Stimulated activated CD4-positive, alpha-beta T cell treated with anti-CD3 and anti-CD28 coated beads, Interleukin-15, amount 100 ng/mL, for 24 hours (primary cell): ENCODE measurements at regions not wholly inside any gene's neighbourhood (a gene's known extent, or its start where the extent isn't known, plus 50 kb on each side); places are given as distances from the start of the nearest gene placed in this dataset.
"Not testable (repeated sequence)": the region's sequence is repeated elsewhere in the genome, so short reads cannot be mapped to it uniquely, and the experiment has no call there.

ENCODE experiments used
- DNase-seq: peaks from one replicate; pipeline ENCODE4 v3.0.0-alpha.2; 2020

DNA sequence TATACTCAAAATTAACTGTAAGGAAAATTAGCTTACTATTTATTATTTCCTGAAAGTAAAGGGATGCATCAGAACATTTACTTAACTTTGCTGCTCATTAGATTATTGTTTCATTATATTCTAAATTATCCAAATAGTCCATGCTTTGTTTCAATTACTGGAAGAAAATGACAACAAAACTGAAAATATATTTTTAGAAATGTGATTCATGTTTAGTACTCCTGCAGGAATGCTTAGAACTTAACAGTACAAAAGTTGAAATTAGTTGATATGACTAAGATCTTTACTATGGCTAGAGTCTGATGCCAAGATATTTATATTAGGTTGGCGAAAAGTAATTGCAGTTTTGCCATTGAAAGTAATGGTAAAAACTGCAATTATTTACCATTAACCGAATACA, 660.5 kb upstream of the PABPC4L start:
- DNase-seq = no peak

DNA sequence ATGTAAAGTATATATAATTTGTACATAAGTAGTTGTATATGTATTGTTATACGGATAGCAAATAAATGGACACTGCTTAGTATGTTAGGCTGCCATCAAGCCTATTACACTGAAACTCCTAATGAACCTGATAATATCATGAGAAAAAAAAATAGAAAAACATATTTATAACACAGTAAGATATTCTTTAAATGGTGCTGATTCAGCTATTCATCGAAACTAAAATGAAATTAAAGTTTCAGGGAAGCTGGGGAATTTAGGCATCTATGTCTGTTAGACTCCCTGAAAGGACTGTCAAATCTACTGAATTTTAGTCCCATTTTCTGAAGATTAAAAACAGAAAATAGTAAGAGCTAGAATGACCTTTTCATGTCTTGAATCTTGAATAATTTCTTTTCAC, 647.1 kb upstream of the PABPC4L start:
- DNase-seq = no peak

DNA sequence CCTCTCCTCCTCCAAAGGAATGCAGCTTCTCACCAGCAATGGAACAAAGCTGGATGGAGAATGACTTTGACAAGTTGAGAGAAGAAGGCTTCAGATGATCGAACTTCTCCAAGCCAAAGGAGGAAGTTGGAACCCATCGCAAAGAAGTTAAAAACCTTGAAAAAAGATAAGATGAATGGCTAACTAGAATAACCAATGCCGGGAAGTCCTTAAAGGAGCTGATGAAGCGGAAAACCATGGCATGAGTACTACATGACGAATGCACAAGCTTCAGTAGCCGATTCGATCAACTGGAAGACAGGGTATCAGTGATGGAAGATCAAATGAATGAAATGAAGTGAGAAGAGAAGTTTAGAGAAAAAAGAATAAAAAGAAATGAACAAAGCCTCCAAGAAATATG, 629.2 kb upstream of the PABPC4L start:
- not testable (repeated sequence) for DNase-seq

DNA sequence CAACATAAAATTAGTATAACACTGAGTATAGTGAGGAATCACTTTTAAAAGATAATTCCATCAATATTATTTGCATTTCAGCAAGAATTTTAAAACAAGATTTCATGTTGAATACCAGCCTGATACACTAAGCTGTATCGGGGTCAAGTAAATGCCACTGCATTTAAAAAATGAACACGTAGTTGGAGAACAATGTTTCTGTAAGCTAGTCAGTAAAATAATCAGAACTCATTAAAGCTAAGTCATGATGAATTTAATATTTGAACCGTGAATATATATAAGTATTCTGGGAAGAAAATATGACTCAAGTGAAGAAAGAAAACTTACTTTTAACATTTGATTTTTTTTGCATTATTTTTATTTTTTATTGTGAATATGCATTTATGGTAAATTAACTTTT, 611.0 kb upstream of the PABPC4L start:
- DNase-seq = no peak

DNA sequence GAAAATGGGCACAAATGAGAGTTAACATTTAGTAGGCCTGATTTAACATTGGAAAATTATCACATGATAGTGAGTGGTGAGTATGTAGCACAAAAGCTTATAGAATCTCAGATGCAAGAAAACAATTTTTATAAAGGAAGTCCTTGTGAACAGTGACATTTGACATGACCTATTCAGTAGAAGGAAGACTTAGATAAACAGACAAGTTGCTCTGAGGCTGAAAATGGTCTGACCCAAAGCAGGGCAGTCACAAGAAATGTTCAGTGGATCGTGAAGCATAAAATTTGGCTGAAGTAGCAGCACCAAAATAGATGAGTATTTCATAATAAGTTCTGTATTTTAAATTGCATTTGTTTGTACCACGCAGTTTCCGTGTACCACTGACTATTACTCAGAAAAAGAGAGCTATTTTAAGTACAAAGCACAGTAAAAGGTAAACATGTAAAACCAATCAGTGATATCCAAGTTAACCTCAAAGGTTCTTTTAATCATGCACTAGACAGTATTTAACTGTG, 605.7 kb upstream of the PABPC4L start:
- no peak for DNase-seq

DNA sequence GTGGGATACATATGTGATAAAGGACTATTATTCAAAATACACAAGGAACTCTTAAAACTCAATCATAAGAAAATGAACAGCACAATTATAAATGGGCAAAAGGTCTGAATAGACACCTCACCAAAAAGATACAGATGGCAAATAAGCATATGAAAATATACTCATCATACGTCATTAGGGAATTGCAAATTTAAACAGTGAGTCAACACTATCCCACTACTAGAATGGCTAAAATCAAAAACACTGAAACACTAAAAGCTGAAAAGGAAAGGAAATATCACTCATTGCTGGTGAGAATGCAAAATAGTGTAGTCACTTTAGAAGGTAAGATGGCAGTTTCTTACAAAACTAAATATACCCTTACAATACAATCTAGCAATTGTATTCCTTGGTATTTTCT, 597.0 kb upstream of the PABPC4L start:
- DNase-seq = no peak

DNA sequence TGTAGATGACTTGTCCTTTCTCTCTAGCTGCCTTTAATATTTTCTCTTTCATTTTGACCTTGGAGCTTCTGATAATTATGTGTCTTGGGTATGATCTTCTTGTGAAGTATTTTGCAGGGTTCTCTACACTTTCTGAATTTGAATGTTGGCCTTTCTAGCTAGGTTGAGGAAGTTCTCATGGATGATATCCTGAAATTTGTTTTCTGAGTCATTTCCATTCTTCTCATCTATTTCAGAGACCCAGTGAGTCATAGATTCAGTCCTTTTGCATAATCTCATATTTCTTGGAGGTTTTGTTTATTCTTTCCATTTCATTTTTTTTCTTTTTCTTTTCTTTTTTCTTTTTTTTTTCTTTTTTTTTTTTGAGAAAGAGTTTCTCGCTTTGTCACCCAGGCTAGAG, 585.7 kb upstream of the PABPC4L start:
- DNase-seq = no peak

DNA sequence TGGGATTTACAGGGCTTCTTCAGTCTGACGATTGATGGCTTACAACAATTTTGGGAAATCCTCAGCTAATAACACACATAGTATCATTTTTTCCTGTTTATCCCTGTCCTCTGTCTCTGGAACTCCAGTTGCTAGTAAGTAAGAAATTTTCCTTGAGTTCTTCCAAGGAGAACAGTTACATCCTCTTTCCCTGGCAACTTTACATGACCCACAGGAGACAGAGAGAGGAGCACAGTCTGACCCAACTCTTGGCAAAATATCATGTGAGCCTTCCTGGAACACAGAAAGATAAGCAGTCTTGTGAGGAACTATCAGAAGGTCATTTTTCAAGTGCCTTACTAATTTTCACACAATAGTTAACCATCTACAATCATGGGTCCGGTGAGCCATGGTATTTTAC, 578.7 kb upstream of the PABPC4L start:
- no peak for DNase-seq

DNA sequence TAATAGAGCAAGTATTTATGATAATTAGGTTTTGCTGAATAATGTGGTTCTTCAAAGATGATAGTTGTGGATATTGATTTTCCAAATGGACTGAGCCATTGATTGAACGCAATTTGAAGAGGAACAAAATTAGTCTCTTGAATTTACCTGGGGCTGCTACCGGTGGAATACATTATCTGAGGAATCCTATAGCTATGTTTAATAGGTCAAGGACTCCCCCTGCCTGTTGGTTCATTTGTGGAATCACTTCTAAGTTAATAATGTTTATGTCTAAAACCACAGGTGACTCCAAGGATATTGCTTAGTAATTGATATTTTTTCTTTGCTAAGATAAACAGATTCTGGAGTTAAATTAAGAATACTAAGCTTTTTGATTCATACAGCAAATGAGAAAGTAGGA, 576.0 kb upstream of the PABPC4L start:
- no peak for DNase-seq

DNA sequence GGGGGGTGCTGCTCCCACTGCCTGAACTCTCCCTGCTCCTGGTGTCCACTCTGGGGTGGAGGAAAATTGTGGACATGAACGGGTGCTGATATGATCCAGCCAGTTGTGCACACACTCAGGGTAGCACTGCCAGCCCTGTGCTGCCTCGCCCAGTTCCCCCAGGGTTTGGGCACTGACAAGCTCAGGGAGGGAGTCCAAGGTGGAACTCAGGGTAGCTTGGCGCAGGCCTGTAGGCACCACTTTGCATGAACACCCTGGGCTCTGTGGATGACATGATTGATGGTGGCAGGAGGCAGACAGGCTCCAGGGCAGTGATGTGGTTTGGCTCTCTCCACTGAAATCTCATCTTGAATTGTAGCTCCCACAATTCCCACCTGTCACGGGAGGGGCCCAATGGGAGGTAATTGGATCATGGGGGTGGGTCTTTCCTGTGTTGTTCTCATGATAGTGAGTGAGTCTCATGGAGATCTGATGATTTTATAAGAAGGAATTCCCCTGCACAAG, 572.0 kb upstream of the PABPC4L start:
- no peak for DNase-seq

DNA sequence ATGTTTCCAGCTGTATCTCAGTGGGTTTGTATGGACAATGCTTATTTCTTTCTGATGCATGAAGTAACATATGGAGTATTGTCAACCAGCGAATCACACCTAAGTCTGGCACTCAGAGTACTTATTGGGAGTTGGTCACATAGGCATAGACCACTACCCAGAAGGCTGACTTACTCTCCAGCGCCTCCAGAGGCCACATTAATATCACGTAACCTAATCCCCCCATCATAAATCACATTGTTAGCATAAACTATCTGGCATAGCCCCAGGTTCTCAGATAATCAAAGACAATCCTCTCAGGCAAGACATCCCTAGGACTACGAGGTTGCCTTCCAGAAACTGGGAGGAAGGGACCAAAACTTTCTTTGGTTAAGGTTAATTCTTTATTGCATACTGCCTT, 560.5 kb upstream of the PABPC4L start:
- DNase-seq = no peak

DNA sequence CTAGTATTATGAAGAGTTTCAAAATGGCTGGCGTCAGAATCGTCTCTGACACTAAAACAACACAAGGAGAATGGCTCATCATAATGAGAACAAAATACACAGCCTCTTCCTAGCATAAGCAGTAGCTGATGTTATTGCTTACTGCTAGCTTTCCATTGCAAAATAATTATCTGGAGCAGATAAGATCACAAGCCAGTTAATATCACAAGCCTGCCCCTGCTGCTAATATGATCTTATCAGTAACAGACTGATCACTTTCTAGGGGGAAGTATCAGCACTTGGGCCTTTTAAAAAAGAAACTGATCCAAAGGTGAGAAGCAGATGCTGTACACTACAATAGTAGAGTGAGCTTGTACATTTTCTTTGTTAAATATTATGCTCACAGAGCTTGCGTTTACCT, 554.8 kb upstream of the PABPC4L start:
- DNase-seq = no peak

DNA sequence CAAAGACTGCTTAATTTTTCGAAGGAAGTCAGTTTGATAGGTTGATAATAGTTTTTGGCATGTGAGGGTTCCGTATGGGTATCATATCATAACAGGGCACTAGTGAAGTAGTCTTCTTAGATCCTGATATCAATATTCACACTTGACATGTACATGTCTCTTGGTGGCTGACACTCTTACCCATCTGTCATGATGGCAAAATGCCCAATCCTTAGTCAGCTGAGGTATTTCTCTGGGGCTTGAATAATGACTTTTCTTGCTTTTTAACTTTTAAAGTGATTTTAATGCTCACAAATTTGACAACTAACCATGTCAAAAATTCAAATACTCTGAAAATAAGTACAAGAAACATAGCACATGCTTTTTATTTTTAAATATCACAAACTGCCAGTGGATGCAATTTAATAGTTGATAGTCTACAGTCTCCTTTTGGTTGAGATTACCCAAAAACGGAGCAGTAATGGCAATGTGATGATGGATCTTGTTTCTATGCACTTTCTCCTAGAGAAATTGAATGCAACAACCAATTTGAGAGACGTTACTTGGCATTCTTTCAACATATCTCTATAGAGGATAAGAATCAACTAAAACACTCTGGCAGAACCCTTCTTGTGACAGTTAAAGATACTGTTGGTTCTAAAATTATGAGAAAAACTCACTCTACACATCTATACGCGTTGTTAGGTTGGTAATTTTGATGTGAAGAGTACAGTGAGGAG, 552.9 kb upstream of the PABPC4L start:
- DNase-seq = no peak

DNA sequence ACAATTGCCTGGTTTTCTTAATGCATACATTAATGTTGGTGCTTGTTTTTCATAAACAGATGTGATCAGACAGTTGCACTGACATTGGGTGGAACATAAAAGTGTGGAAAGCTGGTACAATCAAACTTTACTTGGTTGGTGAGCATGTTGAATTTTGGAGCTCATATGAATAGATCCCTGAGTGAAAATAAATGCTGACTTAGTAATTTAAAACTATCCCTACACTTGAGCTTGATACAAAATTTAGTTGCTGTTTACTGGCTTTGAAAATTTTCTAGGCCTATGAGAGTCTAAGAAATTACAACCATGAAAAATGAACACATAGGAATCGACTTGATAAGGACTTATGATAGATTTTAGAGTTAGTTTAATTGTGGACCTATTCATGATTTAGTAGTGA, 551.8 kb upstream of the PABPC4L start:
- no peak for DNase-seq

DNA sequence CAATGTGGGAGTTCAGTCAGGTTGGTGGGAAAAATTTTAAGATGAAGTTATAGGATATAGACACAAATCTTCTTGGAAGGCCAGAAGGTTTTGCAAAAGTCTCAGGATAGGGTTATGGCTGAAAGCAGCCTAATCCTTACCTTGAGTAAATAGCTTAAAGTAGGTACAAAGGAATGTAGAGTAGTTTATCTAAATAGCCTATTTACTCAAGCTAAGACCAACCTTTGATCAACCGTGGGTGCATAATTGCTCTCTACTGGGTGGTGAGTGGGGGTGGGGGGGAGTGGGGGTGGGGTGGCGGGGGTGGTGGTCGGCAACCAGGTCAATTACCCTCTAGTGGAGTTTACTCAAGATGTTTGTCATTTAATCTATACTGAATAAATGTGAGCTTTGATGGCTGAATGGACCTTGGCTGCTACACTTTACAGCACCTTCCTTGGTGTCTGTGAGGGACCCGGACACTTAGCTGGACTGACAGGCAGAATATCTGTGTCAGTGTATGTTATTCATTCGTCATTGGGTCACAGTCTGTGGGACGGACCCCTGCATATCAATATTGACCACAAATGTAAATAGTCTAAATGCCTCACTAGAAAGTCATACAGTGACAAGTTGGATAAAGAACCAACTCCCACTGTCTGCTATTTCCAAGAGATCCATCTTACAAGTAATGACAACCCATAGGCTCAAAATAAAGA, 545.7 kb upstream of the PABPC4L start:
- DNase-seq = no peak

DNA sequence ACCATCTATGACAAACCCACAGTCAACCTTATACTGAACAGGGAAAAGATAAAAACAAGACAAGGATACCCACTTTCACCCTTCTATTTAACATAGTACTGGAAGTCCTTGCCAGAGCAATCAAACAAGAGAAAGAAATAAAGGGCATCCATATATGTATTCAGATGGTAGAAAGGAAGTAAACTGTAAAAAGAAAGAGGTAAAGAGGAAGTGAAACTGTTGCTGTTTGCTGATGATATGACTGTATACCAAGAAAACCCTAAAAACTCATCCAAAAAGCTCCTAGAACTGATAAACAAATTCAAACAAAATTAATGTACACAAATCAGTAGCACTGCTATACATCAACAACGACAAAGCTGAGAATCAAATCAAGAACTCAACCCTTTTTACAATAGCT, 538.7 kb upstream of the PABPC4L start:
- no peak for DNase-seq

DNA sequence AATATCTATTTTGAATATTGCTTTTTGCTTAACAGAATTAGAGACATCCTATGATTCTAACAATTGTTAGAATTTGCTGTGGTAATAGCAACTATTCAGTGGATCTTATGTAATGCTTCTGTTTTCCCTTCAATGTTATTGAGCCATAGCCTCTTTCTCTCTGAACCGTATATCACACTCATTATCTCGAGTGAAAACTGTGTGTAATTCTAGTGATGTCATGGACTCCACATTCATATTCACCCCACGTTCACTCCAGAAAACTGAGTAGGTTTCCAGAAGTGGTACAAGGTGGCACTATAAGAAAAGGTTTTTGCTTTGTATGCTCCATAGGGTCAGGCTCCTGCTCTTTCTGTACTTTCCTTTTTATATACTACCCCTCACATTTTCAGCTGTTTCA, 534.3 kb upstream of the PABPC4L start:
- no peak for DNase-seq

DNA sequence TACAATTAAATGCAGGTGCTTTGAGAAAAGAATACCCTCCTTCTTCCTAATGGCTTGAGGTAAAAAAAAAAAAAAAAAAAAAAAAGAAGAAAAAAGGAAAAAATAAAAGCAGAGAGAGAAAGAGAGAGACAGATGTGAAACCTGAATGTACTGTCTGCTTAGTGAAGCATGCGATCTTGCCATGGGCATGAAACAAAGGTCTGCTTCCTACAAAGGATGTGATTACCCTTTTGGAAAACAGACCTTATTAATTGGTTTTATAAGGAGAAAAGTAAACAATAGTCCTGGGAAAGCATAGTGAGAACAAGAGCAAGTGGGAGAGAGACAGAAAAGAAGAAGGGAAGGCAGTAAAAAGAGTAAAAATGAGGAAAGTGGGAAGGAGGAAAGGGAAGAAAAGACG, 526.1 kb upstream of the PABPC4L start:
- no peak for DNase-seq

DNA sequence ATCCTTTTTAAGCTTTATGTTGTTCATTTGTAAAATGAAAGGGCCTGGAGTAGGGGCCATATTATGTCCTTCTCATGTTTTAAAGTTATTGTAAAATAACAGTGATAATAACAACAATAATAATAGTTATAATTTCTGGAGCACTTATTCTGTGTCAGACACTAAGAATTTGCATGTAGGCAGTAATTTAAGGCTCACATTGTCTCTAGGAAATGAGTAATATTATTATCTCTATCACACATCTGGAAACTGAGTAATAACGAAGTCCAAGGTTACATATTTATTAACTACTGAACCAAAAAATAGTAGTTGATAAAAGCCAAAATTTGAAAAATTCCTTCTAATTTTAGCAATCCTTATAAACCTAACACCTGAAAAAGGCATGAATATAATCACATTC, 520.7 kb upstream of the PABPC4L start:
- DNase-seq = no peak

DNA sequence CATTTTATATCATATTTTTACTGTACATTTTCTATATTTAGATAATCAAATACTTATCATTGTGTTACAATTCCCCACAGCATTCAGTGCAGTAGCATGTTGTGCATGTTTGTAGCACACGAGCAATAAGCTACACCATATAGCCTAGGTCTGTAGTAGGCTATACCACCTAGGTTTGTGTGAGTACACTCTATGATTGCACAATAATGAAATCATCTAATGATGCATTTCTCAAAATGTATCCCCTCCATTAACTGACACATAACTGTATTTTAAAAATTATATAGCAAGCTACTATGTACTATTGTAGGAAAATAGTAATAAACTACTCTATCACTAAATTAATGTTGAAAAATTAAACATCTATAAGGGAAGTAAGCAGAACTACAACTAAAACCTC, 518.4 kb upstream of the PABPC4L start:
- DNase-seq = no peak

DNA sequence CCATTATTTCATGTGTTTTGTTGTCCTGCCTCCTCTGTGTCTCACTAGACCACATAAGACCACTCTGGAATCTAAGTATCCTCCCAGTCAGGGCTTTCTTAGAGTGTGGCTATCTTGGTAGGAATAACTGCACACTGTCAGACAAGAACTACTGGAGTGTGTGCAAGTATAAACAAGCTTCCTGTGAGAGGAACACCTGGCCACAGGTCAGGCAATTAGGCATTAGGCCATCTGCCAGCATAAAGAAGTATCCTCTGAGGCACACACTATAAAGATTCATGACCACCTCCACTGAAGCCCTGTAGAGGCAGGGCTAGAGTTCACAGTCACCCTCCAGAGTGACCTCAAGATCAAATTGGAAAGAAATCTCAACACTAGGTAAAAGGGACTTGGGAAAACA, 507.0 kb upstream of the PABPC4L start:
- no peak for DNase-seq

DNA sequence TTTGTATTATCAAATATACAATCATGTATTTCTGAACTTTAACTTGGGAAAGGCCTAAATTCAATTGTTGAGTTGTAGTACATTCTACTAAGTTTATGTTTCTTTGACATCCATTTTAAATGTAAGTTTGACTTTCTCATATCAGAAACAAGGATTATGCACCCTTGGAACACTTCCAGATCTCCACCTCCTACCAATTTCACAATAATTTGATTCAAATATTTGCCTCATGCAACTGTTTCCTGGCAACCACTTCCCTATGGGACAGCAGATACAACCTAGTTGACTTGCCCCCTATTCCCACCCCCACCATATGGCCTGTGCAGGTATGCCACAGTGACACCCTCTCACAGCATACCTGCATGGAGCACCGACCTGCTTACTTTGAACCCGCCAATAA, 506.4 kb upstream of the PABPC4L start:
- no peak for DNase-seq

DNA sequence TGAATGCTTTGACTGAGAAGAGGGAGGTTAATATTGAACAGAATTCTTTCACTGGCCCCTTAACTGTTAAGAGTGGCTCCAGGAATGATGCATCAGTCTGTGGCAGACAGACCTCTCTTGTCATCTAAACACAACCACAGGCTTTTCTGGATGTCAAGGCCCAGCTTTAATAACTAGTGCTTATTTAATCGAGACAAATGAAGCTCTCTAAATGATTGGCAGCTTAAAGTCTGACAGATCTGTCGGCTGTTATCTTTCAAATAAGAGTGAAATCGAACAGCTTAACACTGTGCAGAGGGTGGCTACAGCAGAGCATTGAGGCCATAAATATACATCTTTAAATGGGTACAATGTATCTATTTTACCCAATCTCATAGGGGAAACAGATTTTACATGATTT, 500.8 kb upstream of the PABPC4L start:
- DNase-seq = no peak

DNA sequence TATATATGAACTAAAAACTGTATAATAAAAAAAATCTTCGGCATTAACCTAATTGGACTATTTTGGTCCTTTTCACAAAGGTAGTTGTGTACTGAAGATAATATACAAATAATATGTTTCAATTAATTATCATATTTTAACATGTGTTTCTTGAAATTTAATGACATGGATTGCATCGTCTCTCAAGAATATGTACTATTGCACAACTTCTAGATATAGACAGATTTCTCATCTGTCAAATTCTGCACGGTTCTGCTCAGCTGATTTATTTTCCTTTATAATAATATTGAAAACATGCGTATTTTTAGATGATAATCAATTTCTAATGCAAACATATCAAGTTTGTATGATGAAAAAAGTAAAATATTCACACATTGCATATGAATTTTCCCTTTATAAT, 498.7 kb upstream of the PABPC4L start:
- DNase-seq = no peak

DNA sequence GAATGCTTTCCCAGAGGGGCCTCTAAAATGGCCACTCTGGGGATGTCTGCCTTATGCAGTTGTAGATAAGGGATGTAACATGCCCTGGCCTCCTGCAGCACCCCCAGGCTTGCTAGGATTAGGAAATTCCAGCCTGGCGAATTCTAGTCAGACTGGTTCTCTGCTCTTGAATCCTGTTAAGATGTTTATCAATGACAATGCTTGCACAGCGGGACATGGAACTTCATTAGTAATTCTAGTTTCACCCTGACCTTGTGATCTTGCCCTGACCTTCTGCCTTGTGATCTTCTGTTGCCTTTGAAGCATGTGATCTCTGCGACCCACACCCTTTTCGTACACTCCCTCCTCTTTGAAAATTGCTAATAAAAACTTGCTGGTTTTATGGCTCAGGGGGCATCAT, 497.2 kb upstream of the PABPC4L start:
- not testable (repeated sequence) for DNase-seq
